Fibroblast of lung (primary cell): ENCODE measurements at regions not wholly inside any gene's neighbourhood (a gene's known extent, or its start where the extent isn't known, plus 50 kb on each side); places are given as distances from the start of the nearest gene placed in this dataset.

Experiments used
- DNase-seq, 2 donors: peaks; one replicate each; pipeline versions ENCODE4 v3.0.0 to v3.0.0-alpha.2; 2010; ENCODE audit warnings: low read depth in 2 of 2
- H2AFZ ChIP-seq: 2 replicates; pipeline ENCODE4 v1.5.1; 2012; ENCODE audit warnings: low read length, control low read depth, inconsistent platforms
- H3K27ac ChIP-seq: 2 replicates; pipeline ENCODE4 v1.5.1; 2011; ENCODE audit warnings: low read length, control low read depth; ENCODE audit not compliant: insufficient read depth
- H3K27me3 ChIP-seq: 2 replicates; pipeline ENCODE4 v1.5.1; 2011; ENCODE audit warnings: mild to moderate bottlenecking, low read length; ENCODE audit not compliant: control insufficient read depth, insufficient read depth
- H3K36me3 ChIP-seq: 2 replicates; pipeline ENCODE4 v1.5.1; 2011; ENCODE audit warnings: low read length; ENCODE audit not compliant: control insufficient read depth, insufficient read depth
- H3K4me1 ChIP-seq: 2 replicates; pipeline ENCODE4 v1.5.1; 2011; ENCODE audit warnings: low read length; ENCODE audit not compliant: control insufficient read depth, insufficient read depth; ENCODE audit errors: extremely low read depth
- H3K4me2 ChIP-seq: 2 replicates; pipeline ENCODE4 v1.5.1; 2011; ENCODE audit warnings: low read length, control low read depth; ENCODE audit not compliant: insufficient read depth; ENCODE audit errors: extremely low read depth
- H3K4me3 ChIP-seq, 4 experiments: fragments of 200-600 bp in 1 of 4; sonication (generic) in 1 of 4; replicated peaks in 1 of 4; 2 replicates each; pipeline ENCODE4 v1.5.1; 2011 to 2016; ENCODE audit warnings: low read length in 4 of 4, low read depth in 3 of 4, mild to moderate bottlenecking in 3 of 4, control low read depth in 2 of 4, inconsistent platforms in 1 of 4, mixed read lengths in 1 of 4; ENCODE audit not compliant: insufficient read depth in 1 of 4; ENCODE audit errors: control extremely low read depth in 1 of 4
- H3K79me2 ChIP-seq: 2 replicates; pipeline ENCODE4 v1.5.1; 2012; ENCODE audit warnings: mild to moderate bottlenecking, low read length, inconsistent platforms; ENCODE audit not compliant: control insufficient read depth, insufficient read depth
- H3K9ac ChIP-seq: 2 replicates; pipeline ENCODE4 v1.5.1; 2011; ENCODE audit warnings: mild to moderate bottlenecking, low read length, control low read depth; ENCODE audit not compliant: insufficient read depth
- H3K9me3 ChIP-seq: 2 replicates; pipeline ENCODE4 v1.5.1; 2012; ENCODE audit warnings: low read depth, low read length; ENCODE audit not compliant: control insufficient read depth, insufficient read depth
- H4K20me1 ChIP-seq: 2 replicates; pipeline ENCODE4 v1.5.1; 2011; ENCODE audit warnings: low read length; ENCODE audit not compliant: control insufficient read depth, insufficient read depth; ENCODE audit errors: extremely low read depth
- EZH2 ChIP-seq: IDR thresholded peaks from 2 replicates; pipeline ENCODE4 v1.5.1; 2012; ENCODE audit warnings: low read length, control low read depth, mild to moderate bottlenecking; ENCODE audit errors: missing control alignments
- TF ChIP-seq, protein P1 (sequence below), 2 donors: IDR thresholded peaks in 1 of 2; conservative IDR thresholded peaks in 1 of 2; 1 replicate in 1 of 2; 2 replicates in 1 of 2; pipeline ENCODE4 v1.5.1; 2011 to 2012; ENCODE audit warnings: low read length in 2 of 2, control low read depth in 1 of 2, inconsistent platforms in 1 of 2, low read depth in 1 of 2, mild to moderate bottlenecking in 1 of 2

- no peak overlapping the region for H3K27ac ChIP-seq
- no peaks in the 10 kb centered on the region for H3K9me3 ChIP-seq
- H3K27me3 ChIP-seq: no peaks in the 10 kb centered on the region
- TF ChIP-seq, protein P1, sequence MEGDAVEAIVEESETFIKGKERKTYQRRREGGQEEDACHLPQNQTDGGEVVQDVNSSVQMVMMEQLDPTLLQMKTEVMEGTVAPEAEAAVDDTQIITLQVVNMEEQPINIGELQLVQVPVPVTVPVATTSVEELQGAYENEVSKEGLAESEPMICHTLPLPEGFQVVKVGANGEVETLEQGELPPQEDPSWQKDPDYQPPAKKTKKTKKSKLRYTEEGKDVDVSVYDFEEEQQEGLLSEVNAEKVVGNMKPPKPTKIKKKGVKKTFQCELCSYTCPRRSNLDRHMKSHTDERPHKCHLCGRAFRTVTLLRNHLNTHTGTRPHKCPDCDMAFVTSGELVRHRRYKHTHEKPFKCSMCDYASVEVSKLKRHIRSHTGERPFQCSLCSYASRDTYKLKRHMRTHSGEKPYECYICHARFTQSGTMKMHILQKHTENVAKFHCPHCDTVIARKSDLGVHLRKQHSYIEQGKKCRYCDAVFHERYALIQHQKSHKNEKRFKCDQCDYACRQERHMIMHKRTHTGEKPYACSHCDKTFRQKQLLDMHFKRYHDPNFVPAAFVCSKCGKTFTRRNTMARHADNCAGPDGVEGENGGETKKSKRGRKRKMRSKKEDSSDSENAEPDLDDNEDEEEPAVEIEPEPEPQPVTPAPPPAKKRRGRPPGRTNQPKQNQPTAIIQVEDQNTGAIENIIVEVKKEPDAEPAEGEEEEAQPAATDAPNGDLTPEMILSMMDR (conservative IDR thresholded peaks at IDR 0.05 in 1 of 2, IDR thresholded peaks at IDR 0.05 in 1 of 2; ENCODE audit: low read depth in 1 of 2, low read length in 2 of 2): no peak
- TF ChIP-seq EZH2: no peak
- no peaks in the 10 kb centered on the region for H4K20me1 ChIP-seq
- no peak overlapping the region for H3K4me2 ChIP-seq
- H3K4me1 ChIP-seq: peaks cover 6% of the 10 kb centered on the region
- no peak overlapping the region for H3K9ac ChIP-seq
- no peaks in the 10 kb centered on the region for H3K36me3 ChIP-seq
- no peaks in the 10 kb centered on the region for H3K79me2 ChIP-seq
- no peak overlapping the region for H2AFZ ChIP-seq
- peak in 1 of 2 donors; percentile 35 for DNase-seq
- no peak overlapping the region for H3K4me3 ChIP-seq
Measured at GRCh38 chr3:146337991-146338390, 87.1 kb upstream of the PLSCR4 start.

- Histone ChIP-seq H3K27ac (no peak overlapping the region), H3K9me3 (no peaks in the 10 kb centered on the region), H3K79me2 (no peaks in the 10 kb centered on the region), H4K20me1 (no peaks in the 10 kb centered on the region), H3K9ac (no peak overlapping the region), H3K36me3 (no peaks in the 10 kb centered on the region), H3K27me3 (no peaks in the 10 kb centered on the region), H3K4me3 (no peak overlapping the region), H3K4me1 (peaks cover 4% of the 10 kb centered on the region), H3K4me2 (no peak overlapping the region), H2AFZ (no peak overlapping the region)
- DNase-seq: no peak
- TF ChIP-seq, protein P1 (conservative IDR thresholded peaks at IDR 0.05 in 1 of 2, IDR thresholded peaks at IDR 0.05 in 1 of 2; ENCODE audit: low read depth in 1 of 2, low read length in 2 of 2): no peak
- no peak for TF ChIP-seq EZH2
Measured at GRCh38 chr3:146335386-146335785, 84.5 kb upstream of the PLSCR4 start.

- H3K4me1 ChIP-seq: peaks cover 2% of the 10 kb centered on the region
- DNase-seq: peak; percentile 25 to 68
- H2AFZ ChIP-seq: no peak overlapping the region
- no peaks in the 10 kb centered on the region for H3K79me2 ChIP-seq
- H3K9me3 ChIP-seq: no peaks in the 10 kb centered on the region
- no peak for TF ChIP-seq EZH2
- TF ChIP-seq, protein P1 (conservative IDR thresholded peaks at IDR 0.05 in 1 of 2, IDR thresholded peaks at IDR 0.05 in 1 of 2; ENCODE audit: low read depth in 1 of 2, low read length in 2 of 2): peak; percentile 46 to 50
- H3K4me2 ChIP-seq: no peak overlapping the region
- no peak overlapping the region for H3K27ac ChIP-seq
- H3K36me3 ChIP-seq: no peaks in the 10 kb centered on the region
- no peaks in the 10 kb centered on the region for H4K20me1 ChIP-seq
- no peak overlapping the region for H3K9ac ChIP-seq
- no peaks in the 10 kb centered on the region for H3K27me3 ChIP-seq
- no peak overlapping the region for H3K4me3 ChIP-seq
Measured at GRCh38 chr3:146334151-146334550, 83.2 kb upstream of the PLSCR4 start.
